ENCODE measurements at regions not wholly inside any gene's neighbourhood (a gene's known extent, or its start where the extent isn't known, plus 50 kb on each side); places are given as distances from the start of the nearest gene placed in this dataset.

DNA sequence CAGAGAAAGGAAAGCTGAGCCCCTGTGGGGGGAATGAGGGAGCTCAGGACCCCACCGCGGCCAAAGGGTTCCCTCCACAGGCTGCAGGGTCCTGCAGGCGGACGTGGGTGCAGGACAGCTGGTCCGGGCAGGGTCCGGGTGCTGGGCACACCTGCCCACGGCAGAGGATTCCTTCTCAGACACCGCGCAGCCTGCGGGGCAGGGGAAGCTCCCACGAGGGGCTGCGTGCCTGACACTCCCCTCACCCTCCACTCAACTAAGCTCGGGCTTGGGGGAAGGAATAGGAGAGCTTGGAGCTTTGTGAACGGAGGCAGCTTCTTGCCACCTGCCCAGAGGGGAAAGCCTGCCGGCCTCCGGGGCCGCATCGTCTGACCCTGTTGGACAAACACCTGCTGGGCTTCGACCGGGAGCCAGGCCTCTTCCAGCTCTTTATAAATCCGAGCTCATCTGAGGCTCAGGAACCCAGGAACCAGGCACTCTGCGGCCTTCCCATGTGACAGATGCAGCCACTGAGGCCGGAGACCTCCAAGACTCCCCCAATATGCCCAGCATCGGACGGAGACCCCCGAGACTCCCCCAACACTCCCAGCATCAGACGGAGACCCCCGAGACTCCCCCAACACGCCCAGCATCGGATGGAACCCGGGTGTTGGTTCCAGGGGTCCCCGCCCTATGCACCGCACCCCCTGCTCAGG is 97.3 kb downstream of the PDGFA start:
- H3K27me3 Mint-ChIP-seq, result peaks cover 6% of the 10 kb centered on the region
- H3K4me3 Mint-ChIP-seq (ENCODE audit: low read depth), result no peak overlapping the region
- TF ChIP-seq, protein P1, sequence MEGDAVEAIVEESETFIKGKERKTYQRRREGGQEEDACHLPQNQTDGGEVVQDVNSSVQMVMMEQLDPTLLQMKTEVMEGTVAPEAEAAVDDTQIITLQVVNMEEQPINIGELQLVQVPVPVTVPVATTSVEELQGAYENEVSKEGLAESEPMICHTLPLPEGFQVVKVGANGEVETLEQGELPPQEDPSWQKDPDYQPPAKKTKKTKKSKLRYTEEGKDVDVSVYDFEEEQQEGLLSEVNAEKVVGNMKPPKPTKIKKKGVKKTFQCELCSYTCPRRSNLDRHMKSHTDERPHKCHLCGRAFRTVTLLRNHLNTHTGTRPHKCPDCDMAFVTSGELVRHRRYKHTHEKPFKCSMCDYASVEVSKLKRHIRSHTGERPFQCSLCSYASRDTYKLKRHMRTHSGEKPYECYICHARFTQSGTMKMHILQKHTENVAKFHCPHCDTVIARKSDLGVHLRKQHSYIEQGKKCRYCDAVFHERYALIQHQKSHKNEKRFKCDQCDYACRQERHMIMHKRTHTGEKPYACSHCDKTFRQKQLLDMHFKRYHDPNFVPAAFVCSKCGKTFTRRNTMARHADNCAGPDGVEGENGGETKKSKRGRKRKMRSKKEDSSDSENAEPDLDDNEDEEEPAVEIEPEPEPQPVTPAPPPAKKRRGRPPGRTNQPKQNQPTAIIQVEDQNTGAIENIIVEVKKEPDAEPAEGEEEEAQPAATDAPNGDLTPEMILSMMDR (IDR thresholded peaks at IDR 0.05; ENCODE audit: unreplicated experiment), result no peak
- H3K27ac Mint-ChIP-seq, result no peak overlapping the region
- H3K36me3 Mint-ChIP-seq (ENCODE audit: insufficient read depth), result peaks cover 2% of the 10 kb centered on the region
- no peak for DNase-seq (ENCODE audit: low spot score, unreplicated experiment)
- H3K9me3 Mint-ChIP-seq (ENCODE audit: low read depth), result peaks cover 7% of the 10 kb centered on the region
- H3K4me1 Mint-ChIP-seq (ENCODE audit: low read depth), result peaks cover 2% of the 10 kb centered on the region

DNA sequence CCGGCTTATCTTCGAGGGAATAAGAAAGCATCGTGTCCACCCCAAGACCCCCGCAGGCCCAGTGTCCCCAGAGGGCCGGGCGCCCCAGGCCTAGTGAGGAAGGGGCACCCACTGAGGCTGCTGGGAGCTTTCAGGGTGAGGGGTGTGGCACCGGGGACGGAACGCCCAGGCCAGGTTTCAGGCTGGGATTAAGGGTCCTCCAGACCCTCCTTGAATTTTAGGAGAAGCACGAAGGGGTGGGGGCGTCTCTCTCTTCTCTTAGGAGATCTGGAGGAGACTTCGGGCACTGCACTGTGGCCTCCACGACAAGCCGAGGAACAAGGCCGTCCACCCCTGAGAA is 96.8 kb downstream of the PDGFA start:
- Mint-ChIP-seq H3K27ac (no peak overlapping the region), H3K4me1 (ENCODE audit: low read depth) (peaks cover 2% of the 10 kb centered on the region), H3K4me3 (ENCODE audit: low read depth) (no peak overlapping the region), H3K9me3 (ENCODE audit: low read depth) (peaks cover 4% of the 10 kb centered on the region), H3K36me3 (ENCODE audit: insufficient read depth) (peaks cover 2% of the 10 kb centered on the region), H3K27me3 (peaks cover 6% of the 10 kb centered on the region)
- no peak for DNase-seq (ENCODE audit: low spot score, unreplicated experiment)
- TF ChIP-seq, protein P1 (IDR thresholded peaks at IDR 0.05; ENCODE audit: unreplicated experiment), result no peak

DNA sequence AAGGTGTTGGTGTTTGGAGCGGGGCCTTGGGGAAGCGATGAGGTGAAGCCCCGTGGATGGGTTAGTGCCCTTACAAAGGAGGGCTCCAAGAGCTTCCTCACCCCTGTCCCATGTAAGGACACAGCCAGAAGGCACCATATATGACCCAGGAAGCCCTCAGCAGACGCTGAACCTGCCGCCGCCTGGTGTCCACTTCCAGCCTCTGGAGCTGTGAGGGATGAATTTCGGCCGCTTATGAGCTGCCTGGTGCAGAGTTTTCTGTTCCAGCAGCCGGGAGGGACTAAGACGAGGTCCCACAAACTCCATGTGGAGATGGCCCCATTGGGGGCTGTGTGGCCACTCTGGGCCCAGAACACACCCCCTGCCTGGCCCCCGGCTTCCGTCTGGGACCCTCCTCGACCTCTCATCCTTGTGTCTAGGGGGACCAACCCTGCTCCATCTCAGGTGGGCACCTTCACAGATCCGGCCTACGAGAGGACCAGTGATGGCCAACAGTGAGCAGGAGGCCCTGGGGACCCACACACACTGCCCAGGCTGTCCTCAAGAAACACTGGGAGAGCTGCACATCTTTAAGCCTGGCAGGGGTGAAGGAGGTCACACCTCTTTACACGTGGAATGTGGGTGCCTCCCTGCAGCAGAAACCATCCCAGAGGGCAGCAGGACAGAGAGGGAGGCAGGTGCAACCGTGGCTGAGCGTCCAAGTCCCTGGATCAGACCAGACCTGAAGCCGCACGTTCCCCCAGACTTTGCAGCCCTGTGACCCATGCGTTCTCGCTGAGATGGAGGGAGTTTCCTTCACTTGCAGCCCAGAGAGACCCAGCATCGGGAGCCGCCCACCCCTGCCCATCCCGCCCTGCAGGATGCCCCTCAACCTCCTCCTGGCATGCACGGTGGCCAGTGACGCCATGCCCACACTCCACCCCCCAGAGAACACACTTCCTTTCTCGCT is 96.1 kb downstream of the PDGFA start:
- Mint-ChIP-seq H3K27ac (no peak overlapping the region), H3K4me1 (ENCODE audit: low read depth) (peaks cover 2% of the 10 kb centered on the region), H3K36me3 (ENCODE audit: insufficient read depth) (no peaks in the 10 kb centered on the region), H3K27me3 (peaks cover 6% of the 10 kb centered on the region), H3K4me3 (ENCODE audit: low read depth) (no peak overlapping the region), H3K9me3 (ENCODE audit: low read depth) (no peaks in the 10 kb centered on the region)
- TF ChIP-seq, protein P1 (IDR thresholded peaks at IDR 0.05; ENCODE audit: unreplicated experiment), result no peak
- DNase-seq (ENCODE audit: low spot score, unreplicated experiment), result no peak

DNA sequence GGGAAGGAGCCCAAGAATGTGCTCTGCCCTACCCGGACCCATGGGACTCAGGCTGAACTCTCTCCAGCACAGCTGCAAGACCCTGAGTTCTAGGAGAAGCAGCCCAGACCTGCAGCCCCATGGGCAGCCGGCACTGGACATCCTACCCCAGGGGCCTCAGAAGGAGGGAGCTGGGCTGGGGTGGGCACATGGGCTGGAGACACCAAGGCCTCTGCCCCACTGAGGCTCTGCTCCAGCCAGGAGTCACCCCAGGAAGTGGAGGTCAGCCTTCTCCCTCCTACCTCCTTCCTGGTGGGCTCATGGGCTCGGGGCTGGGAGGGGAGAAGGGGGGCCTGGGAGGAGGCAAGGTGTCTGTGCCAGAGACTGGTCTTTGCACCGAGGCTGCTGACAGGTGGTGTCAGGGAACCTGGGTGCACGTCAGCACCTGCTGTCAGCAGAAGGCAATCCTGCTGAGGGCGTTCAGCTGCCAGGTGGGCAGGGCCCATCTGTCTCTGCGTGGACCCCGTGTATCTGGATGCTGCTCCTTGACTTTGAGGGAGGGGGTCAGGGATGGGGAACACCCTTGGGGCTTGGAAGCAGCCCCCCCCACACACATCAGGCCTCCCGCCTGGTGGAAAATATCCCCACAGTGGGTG is 95.2 kb downstream of the PDGFA start:
- Mint-ChIP-seq H3K9me3 (ENCODE audit: low read depth) (no peaks in the 10 kb centered on the region), H3K27me3 (peaks cover 6% of the 10 kb centered on the region), H3K27ac (no peak overlapping the region), H3K4me3 (ENCODE audit: low read depth) (no peak overlapping the region), H3K36me3 (ENCODE audit: insufficient read depth) (no peaks in the 10 kb centered on the region), H3K4me1 (ENCODE audit: low read depth) (peaks cover 2% of the 10 kb centered on the region)
- DNase-seq (ENCODE audit: low spot score, unreplicated experiment), result no peak
- TF ChIP-seq, protein P1 (IDR thresholded peaks at IDR 0.05; ENCODE audit: unreplicated experiment), result no peak

Data from progenitor cell of endocrine pancreas (in vitro differentiated cells).